ENCODE measurements at regions not wholly inside any gene's neighbourhood (a gene's known extent, or its start where the extent isn't known, plus 50 kb on each side); places are given as distances from the start of the nearest gene placed in this dataset.

- Histone ChIP-seq H2AFZ (ENCODE audit: low read depth, low read length, severe bottlenecking) (no peak overlapping the region), H3K36me3 (ENCODE audit: low read length) (no peaks in the 10 kb centered on the region), H3F3A (ENCODE audit: insufficient read depth) (no peaks in the 10 kb centered on the region), H3K9ac (ENCODE audit: low read length) (no peak overlapping the region), H4K20me1 (ENCODE audit: low read depth, low read length) (no peaks in the 10 kb centered on the region), H3K4me2 (ENCODE audit: low read depth, low read length, poor library complexity, severe bottlenecking) (no peak overlapping the region), H3K27me3 (ENCODE audit: low read length) (no peaks in the 10 kb centered on the region), H3K9me3 (ENCODE audit: insufficient read depth, low read length) (no peaks in the 10 kb centered on the region), H3K79me2 (ENCODE audit: insufficient read depth, low read length) (no peaks in the 10 kb centered on the region), H3K9me2 (replicated peaks; ENCODE audit: insufficient read depth, low read length) (no peaks in the 10 kb centered on the region), H3K4me3 (ENCODE audit: insufficient read depth, low read length, poor library complexity, severe bottlenecking) (no peak overlapping the region), H3K27ac (ENCODE audit: low read depth, low read length) (no peak overlapping the region)
- no peak for TF ChIP-seq CTCF (IDR thresholded peaks at IDR 0.05; ENCODE audit: insufficient read depth, low read length, poor library complexity, severe bottlenecking)
Observed at GRCh38 chr7:125391921-125392320, 462.3 kb upstream of the POT1 start.

- Histone ChIP-seq H4K20me1 (ENCODE audit: low read depth, low read length) (no peaks in the 10 kb centered on the region), H3K9ac (ENCODE audit: low read length) (no peak overlapping the region), H3K36me3 (ENCODE audit: low read length) (no peaks in the 10 kb centered on the region), H3K27ac (ENCODE audit: low read depth, low read length) (no peak overlapping the region), H3K27me3 (ENCODE audit: low read length) (no peaks in the 10 kb centered on the region), H3F3A (ENCODE audit: insufficient read depth) (no peaks in the 10 kb centered on the region), H2AFZ (ENCODE audit: low read depth, low read length, severe bottlenecking) (no peak overlapping the region), H3K4me2 (ENCODE audit: low read depth, low read length, poor library complexity, severe bottlenecking) (no peak overlapping the region), H3K9me3 (ENCODE audit: insufficient read depth, low read length) (no peaks in the 10 kb centered on the region), H3K79me2 (ENCODE audit: insufficient read depth, low read length) (no peaks in the 10 kb centered on the region), H3K9me2 (replicated peaks; ENCODE audit: insufficient read depth, low read length) (no peaks in the 10 kb centered on the region), H3K4me3 (ENCODE audit: insufficient read depth, low read length, poor library complexity, severe bottlenecking) (no peak overlapping the region)
- no peak for TF ChIP-seq CTCF (IDR thresholded peaks at IDR 0.05; ENCODE audit: insufficient read depth, low read length, poor library complexity, severe bottlenecking)
- no peak for TF ChIP-seq EZH2phosphoT487 (conservative IDR thresholded peaks at IDR 0.05; ENCODE audit: low read length)
Observed at GRCh38 chr7:125390981-125391380, 461.4 kb upstream of the POT1 start.

- Histone ChIP-seq H3K9ac (ENCODE audit: low read length) (no peak overlapping the region), H3K9me3 (ENCODE audit: insufficient read depth, low read length) (no peaks in the 10 kb centered on the region), H2AFZ (ENCODE audit: low read depth, low read length, severe bottlenecking) (no peak overlapping the region), H3K36me3 (ENCODE audit: low read length) (no peaks in the 10 kb centered on the region), H3K27me3 (ENCODE audit: low read length) (no peaks in the 10 kb centered on the region), H3K4me2 (ENCODE audit: low read depth, low read length, poor library complexity, severe bottlenecking) (no peak overlapping the region), H4K20me1 (ENCODE audit: low read depth, low read length) (no peaks in the 10 kb centered on the region), H3K4me3 (ENCODE audit: insufficient read depth, low read length, poor library complexity, severe bottlenecking) (no peak overlapping the region), H3K9me2 (replicated peaks; ENCODE audit: insufficient read depth, low read length) (no peaks in the 10 kb centered on the region), H3F3A (ENCODE audit: insufficient read depth) (no peaks in the 10 kb centered on the region), H3K27ac (ENCODE audit: low read depth, low read length) (no peak overlapping the region), H3K79me2 (ENCODE audit: insufficient read depth, low read length) (no peaks in the 10 kb centered on the region)
- no peak for TF ChIP-seq EZH2phosphoT487 (conservative IDR thresholded peaks at IDR 0.05; ENCODE audit: low read length)
- no peak for TF ChIP-seq CTCF (IDR thresholded peaks at IDR 0.05; ENCODE audit: insufficient read depth, low read length, poor library complexity, severe bottlenecking)
Observed at GRCh38 chr7:125386211-125386610, 456.6 kb upstream of the POT1 start.

- Histone ChIP-seq H4K20me1 (ENCODE audit: low read depth, low read length) (no peaks in the 10 kb centered on the region), H3K36me3 (ENCODE audit: low read length) (no peaks in the 10 kb centered on the region), H3K79me2 (ENCODE audit: insufficient read depth, low read length) (no peaks in the 10 kb centered on the region), H3K4me3 (ENCODE audit: insufficient read depth, low read length, poor library complexity, severe bottlenecking) (no peak overlapping the region), H3K27me3 (ENCODE audit: low read length) (no peaks in the 10 kb centered on the region), H3K9me2 (replicated peaks; ENCODE audit: insufficient read depth, low read length) (no peaks in the 10 kb centered on the region), H3K9ac (ENCODE audit: low read length) (no peak overlapping the region), H3F3A (ENCODE audit: insufficient read depth) (no peaks in the 10 kb centered on the region), H3K9me3 (ENCODE audit: insufficient read depth, low read length) (no peaks in the 10 kb centered on the region), H2AFZ (ENCODE audit: low read depth, low read length, severe bottlenecking) (no peak overlapping the region), H3K4me2 (ENCODE audit: low read depth, low read length, poor library complexity, severe bottlenecking) (no peak overlapping the region), H3K27ac (ENCODE audit: low read depth, low read length) (no peak overlapping the region)
- no peak for TF ChIP-seq CTCF (IDR thresholded peaks at IDR 0.05; ENCODE audit: insufficient read depth, low read length, poor library complexity, severe bottlenecking)
- TF ChIP-seq EZH2phosphoT487 (conservative IDR thresholded peaks at IDR 0.05; ENCODE audit: low read length) = no peak
Observed at GRCh38 chr7:125383324-125383723, 453.7 kb upstream of the POT1 start.
